ENCODE measurements at regions not wholly inside any gene's neighbourhood (a gene's known extent, or its start where the extent isn't known, plus 50 kb on each side); places are given as distances from the start of the nearest gene placed in this dataset.
"Not testable (repeated sequence)": the region's sequence is repeated elsewhere in the genome, so short reads cannot be mapped to it uniquely, and the experiment has no call there.

- not testable (repeated sequence) for ATAC-seq; H3K27ac Mint-ChIP-seq; H3K36me3 Mint-ChIP-seq; H3K9me3 Mint-ChIP-seq; DNase-seq (ENCODE audit: low spot score)
- ChIA-PET CTCF (interaction anchor here (0.6 to 3.7 kb wide), 50 partner anchors 11 to 294 kb away, joined by 3 to 41 read pairs (median 4); partner anchors contain the start of gene TRIM27), POLR2A (interaction anchor here (0.6 to 2.7 kb wide), 5 partner anchors 26 to 149 kb away, joined by 3 to 12 read pairs (median 3); no protein-coding TSS in a partner anchor)
- H3K4me1 Mint-ChIP-seq = peaks cover 13% of the 10 kb centered on the region
- peak overlapping the region; percentile 99 for H3K4me3 Mint-ChIP-seq
- peaks cover 48% of the 10 kb centered on the region for H3K27me3 Mint-ChIP-seq (ENCODE audit: low read depth)
These were observed 87.1 kb downstream of the TRIM27 start for GRCh38 chr6:28836703-28837102.

GRCh38 chr6:28838289-28838633 is 85.5 kb downstream of the TRIM27 start:
- DNase-seq (ENCODE audit: low spot score) (peak; percentile 40), ATAC-seq (peak; percentile 11)
- 0 out of 2 replicates have a peak overlapping the region, but pooled peaks have one; percentile 83 for H3K27ac Mint-ChIP-seq
- no peaks in the 10 kb centered on the region for H3K36me3 Mint-ChIP-seq
- H3K9me3 Mint-ChIP-seq = no peaks in the 10 kb centered on the region
- peak overlapping the region; percentile 99 for H3K4me3 Mint-ChIP-seq
- POLR2A ChIA-PET = interaction anchor here (0.9 to 2.7 kb wide), 7 partner anchors 12 to 102 kb away, joined by 3 to 12 read pairs (median 4); partner anchors contain the start of gene TRIM27
- peaks cover 46% of the 10 kb centered on the region for H3K27me3 Mint-ChIP-seq (ENCODE audit: low read depth)
- TF ChIP-seq USF2 (CRISPR knock-in tag; IDR thresholded peaks at IDR 0.05) (no peak), CREM (CRISPR knock-in tag; IDR thresholded peaks at IDR 0.05) (0 out of 2 replicates have a peak, but pooled peaks have one; percentile 60)
- peaks cover 13% of the 10 kb centered on the region for H3K4me1 Mint-ChIP-seq
- CTCF ChIA-PET = interaction anchor here (0.6 to 3.7 kb wide), 35 partner anchors 10 to 827 kb away, joined by 3 to 41 read pairs (median 5); partner anchors contain the start of gene TRIM27

GRCh38 chr6:28838634-28839442 is 84.9 kb downstream of the TRIM27 start:
- Mint-ChIP-seq H3K27me3 (ENCODE audit: low read depth) (peaks cover 40% of the 10 kb centered on the region), H3K4me1 (peaks cover 11% of the 10 kb centered on the region), H3K9me3 (no peaks in the 10 kb centered on the region), H3K27ac (peak overlapping the region; percentile 92), H3K4me3 (peak overlapping the region; percentile 99), H3K36me3 (no peaks in the 10 kb centered on the region)
- CTCF ChIA-PET = interaction anchor here (0.6 to 3.7 kb wide), 24 partner anchors 9 to 185 kb away, joined by 3 to 41 read pairs (median 5); partner anchors contain the start of gene TRIM27
- peak; percentile 89 for ATAC-seq
- DNase-seq (ENCODE audit: low spot score) = peak; percentile 95
- POLR2A ChIA-PET = interaction anchor here (0.7 to 2.7 kb wide), 7 partner anchors 13 to 109 kb away, joined by 3 to 12 read pairs (median 4); partner anchors contain the start of gene TRIM27
- TF ChIP-seq ATF6 (CRISPR knock-in tag; IDR thresholded peaks at IDR 0.05) = no peak
- peak; percentile 75 for TF ChIP-seq ETV6 (CRISPR knock-in tag; IDR thresholded peaks at IDR 0.05)
- no peak for TF ChIP-seq FOXJ3 (CRISPR knock-in tag; IDR thresholded peaks at IDR 0.05; ENCODE audit: borderline replicate concordance)
- peak; percentile 48 for TF ChIP-seq SP1 (CRISPR knock-in tag; conservative IDR thresholded peaks at IDR 0.05)
- no peak for TF ChIP-seq ZNF416 (CRISPR knock-in tag; IDR thresholded peaks at IDR 0.05)
- no peak; the same call in 1 of the 2 replicates for TF ChIP-seq ARID4B (CRISPR knock-in tag; IDR thresholded peaks at IDR 0.05; ENCODE audit: borderline replicate concordance)
- TF ChIP-seq PRRX2 (CRISPR knock-in tag; IDR thresholded peaks at IDR 0.05) = no peak
- peak; percentile 67; the same call in 1 of the 2 replicates for TF ChIP-seq ZBTB43 (CRISPR knock-in tag; IDR thresholded peaks at IDR 0.05)
- no peak for TF ChIP-seq CREB1 (CRISPR knock-in tag; IDR thresholded peaks at IDR 0.05)
- TF ChIP-seq ZNF232 (CRISPR knock-in tag; IDR thresholded peaks at IDR 0.05) = 0 out of 2 replicates have a peak, but pooled peaks have one; percentile 29
- no peak for TF ChIP-seq ESRRA (CRISPR knock-in tag; IDR thresholded peaks at IDR 0.05; ENCODE audit: borderline replicate concordance)
- no peak for TF ChIP-seq NR1H2 (CRISPR knock-in tag; IDR thresholded peaks at IDR 0.05)
- no peak for TF ChIP-seq CDX4 (CRISPR knock-in tag; IDR thresholded peaks at IDR 0.05; ENCODE audit: borderline replicate concordance)
- TF ChIP-seq GTF2I (CRISPR knock-in tag; conservative IDR thresholded peaks at IDR 0.05) = no peak
- TF ChIP-seq ZSCAN18 (CRISPR knock-in tag; IDR thresholded peaks at IDR 0.05) = no peak

All from WTC11 (cell line).